Hepatocyte (in vitro differentiated cells): ENCODE measurements at regions not wholly inside any gene's neighbourhood (a gene's known extent, or its start where the extent isn't known, plus 50 kb on each side); places are given as distances from the start of the nearest gene placed in this dataset.

Source experiments
- EZH2 ChIP-seq: fragments of 200-600 bp; sonication (generic); IDR thresholded peaks from 2 replicates; pipeline ENCODE4 v1.6.1; 2016; ENCODE audit warnings: antibody characterized with exemption, mild to moderate bottlenecking, borderline replicate concordance
- TF ChIP-seq, protein P1 (sequence below): fragments of 200-600 bp; sonication (generic); IDR thresholded peaks from 2 replicates; pipeline ENCODE4 v1.5.1; 2016; ENCODE audit warnings: antibody characterized with exemption, mild to moderate bottlenecking; ENCODE audit not compliant: poor library complexity

DNA sequence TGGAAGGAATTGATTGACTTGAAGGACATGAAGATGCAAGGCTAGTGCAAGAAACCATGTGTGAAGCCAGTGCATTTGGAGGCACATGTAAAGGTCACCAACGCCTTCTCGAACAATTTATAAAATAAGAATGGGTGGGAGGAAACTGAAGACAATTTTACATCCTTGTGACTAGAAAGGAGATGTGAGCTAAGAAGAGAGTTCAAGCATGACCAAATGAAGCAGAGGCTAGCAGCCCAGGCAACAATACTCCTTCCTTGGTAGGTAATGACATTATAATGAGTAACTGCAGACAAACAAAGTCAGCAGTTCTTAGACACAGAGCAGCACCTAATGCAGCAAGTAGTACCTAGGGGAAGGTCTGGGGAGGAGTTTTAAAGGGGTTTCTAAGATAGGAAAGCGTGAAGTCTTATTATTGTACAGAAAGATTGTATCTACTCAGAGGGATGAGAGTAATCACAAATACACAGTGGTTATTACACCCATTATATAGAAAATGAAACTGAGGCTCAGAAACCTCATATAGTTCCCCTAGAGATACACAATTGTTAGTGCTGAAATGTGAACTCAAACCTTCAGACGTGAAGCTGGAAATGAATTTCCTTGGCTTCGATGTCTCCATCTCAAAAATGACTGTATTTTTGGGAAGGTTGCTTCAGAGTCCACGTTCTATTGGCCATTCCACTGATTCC, 56.1 kb downstream of the ATXN3L start:
- TF ChIP-seq, protein P1, sequence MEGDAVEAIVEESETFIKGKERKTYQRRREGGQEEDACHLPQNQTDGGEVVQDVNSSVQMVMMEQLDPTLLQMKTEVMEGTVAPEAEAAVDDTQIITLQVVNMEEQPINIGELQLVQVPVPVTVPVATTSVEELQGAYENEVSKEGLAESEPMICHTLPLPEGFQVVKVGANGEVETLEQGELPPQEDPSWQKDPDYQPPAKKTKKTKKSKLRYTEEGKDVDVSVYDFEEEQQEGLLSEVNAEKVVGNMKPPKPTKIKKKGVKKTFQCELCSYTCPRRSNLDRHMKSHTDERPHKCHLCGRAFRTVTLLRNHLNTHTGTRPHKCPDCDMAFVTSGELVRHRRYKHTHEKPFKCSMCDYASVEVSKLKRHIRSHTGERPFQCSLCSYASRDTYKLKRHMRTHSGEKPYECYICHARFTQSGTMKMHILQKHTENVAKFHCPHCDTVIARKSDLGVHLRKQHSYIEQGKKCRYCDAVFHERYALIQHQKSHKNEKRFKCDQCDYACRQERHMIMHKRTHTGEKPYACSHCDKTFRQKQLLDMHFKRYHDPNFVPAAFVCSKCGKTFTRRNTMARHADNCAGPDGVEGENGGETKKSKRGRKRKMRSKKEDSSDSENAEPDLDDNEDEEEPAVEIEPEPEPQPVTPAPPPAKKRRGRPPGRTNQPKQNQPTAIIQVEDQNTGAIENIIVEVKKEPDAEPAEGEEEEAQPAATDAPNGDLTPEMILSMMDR: no peak
- TF ChIP-seq EZH2: no peak
